GM23338 (cell line): ENCODE measurements at regions not wholly inside any gene's neighbourhood (a gene's known extent, or its start where the extent isn't known, plus 50 kb on each side); places are given as distances from the start of the nearest gene placed in this dataset.

Experiments used
- EZH2 ChIP-seq: fragments of 200-600 bp; sonication (generic); IDR thresholded peaks from one replicate; pipeline ENCODE4 v1.8.0; 2017; ENCODE audit warnings: antibody characterized with exemption, mild to moderate bottlenecking, low read depth; ENCODE audit not compliant: unreplicated experiment
- EZH2phosphoT487 ChIP-seq: fragments of 200-600 bp; sonication (generic); IDR thresholded peaks from one replicate; pipeline ENCODE4 v1.8.1; 2018; ENCODE audit warnings: antibody characterized with exemption; ENCODE audit not compliant: unreplicated experiment
- JUNB ChIP-seq: IDR thresholded peaks from one replicate; pipeline ENCODE4 v1.6.1; 2016; ENCODE audit warnings: antibody characterized with exemption; ENCODE audit not compliant: unreplicated experiment
- NANOG ChIP-seq: IDR thresholded peaks from 2 replicates; pipeline ENCODE4 v1.6.1; 2016; ENCODE audit warnings: antibody characterized with exemption, borderline replicate concordance
- POLR2AphosphoS5 ChIP-seq: IDR thresholded peaks from 2 replicates; pipeline ENCODE4 v1.6.1; 2016; ENCODE audit warnings: antibody characterized with exemption, low read depth
- STAT1 ChIP-seq: IDR thresholded peaks from one replicate; pipeline ENCODE4 v1.6.1; 2016; ENCODE audit warnings: antibody characterized with exemption; ENCODE audit not compliant: unreplicated experiment
- TF ChIP-seq, protein P1 (sequence below), 2 experiments: fragments of 200-600 bp in 1 of 2; sonication (generic) in 1 of 2; conservative IDR thresholded peaks; 2 replicates each; pipeline versions ENCODE4 v1.5.1 to v1.6.1; 2016 to 2017; ENCODE audit warnings: antibody characterized with exemption in 2 of 2, low read depth in 2 of 2, mild to moderate bottlenecking in 2 of 2, moderate library complexity in 1 of 2
- TF ChIP-seq, protein P2 (sequence below): IDR thresholded peaks from 2 replicates; pipeline ENCODE4 v1.6.1; 2016; ENCODE audit warnings: antibody characterized with exemption

DNA sequence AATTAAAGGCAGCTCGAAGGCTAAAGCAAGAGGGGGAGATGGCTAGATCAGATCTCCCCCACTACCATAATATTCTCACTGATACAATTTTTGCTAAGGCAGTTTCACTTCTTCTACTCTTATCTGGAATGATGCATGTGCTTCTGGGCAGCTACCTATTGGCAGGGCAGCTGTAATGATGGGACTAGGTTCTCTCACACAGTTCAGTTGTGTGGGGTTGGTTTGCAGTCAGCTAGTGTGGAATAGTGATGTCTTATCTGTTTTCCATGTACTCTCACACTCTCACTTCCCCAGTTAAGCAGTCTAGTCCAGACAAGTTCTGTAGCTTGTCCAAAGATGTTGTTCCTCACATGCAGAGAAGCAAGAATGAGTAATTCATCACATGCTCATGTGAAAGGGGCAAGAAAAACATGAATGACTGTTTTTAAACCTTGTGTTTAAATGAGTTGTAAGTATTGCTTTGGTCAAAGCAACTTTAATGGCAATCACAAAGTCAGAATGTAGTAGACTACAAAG, 836.1 kb downstream of the CBLN2 start:
- TF ChIP-seq, protein P1, sequence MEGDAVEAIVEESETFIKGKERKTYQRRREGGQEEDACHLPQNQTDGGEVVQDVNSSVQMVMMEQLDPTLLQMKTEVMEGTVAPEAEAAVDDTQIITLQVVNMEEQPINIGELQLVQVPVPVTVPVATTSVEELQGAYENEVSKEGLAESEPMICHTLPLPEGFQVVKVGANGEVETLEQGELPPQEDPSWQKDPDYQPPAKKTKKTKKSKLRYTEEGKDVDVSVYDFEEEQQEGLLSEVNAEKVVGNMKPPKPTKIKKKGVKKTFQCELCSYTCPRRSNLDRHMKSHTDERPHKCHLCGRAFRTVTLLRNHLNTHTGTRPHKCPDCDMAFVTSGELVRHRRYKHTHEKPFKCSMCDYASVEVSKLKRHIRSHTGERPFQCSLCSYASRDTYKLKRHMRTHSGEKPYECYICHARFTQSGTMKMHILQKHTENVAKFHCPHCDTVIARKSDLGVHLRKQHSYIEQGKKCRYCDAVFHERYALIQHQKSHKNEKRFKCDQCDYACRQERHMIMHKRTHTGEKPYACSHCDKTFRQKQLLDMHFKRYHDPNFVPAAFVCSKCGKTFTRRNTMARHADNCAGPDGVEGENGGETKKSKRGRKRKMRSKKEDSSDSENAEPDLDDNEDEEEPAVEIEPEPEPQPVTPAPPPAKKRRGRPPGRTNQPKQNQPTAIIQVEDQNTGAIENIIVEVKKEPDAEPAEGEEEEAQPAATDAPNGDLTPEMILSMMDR (conservative IDR thresholded peaks at IDR 0.05; ENCODE audit: low read depth in 2 of 2) = no peak
- TF ChIP-seq STAT1 (no peak), POLR2AphosphoS5 (no peak), EZH2 (no peak), EZH2phosphoT487 (no peak), NANOG (no peak), JUNB (no peak)
- TF ChIP-seq, protein P2, sequence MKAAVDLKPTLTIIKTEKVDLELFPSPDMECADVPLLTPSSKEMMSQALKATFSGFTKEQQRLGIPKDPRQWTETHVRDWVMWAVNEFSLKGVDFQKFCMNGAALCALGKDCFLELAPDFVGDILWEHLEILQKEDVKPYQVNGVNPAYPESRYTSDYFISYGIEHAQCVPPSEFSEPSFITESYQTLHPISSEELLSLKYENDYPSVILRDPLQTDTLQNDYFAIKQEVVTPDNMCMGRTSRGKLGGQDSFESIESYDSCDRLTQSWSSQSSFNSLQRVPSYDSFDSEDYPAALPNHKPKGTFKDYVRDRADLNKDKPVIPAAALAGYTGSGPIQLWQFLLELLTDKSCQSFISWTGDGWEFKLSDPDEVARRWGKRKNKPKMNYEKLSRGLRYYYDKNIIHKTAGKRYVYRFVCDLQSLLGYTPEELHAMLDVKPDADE = no peak
